ENCODE measurements at regions not wholly inside any gene's neighbourhood (a gene's known extent, or its start where the extent isn't known, plus 50 kb on each side); places are given as distances from the start of the nearest gene placed in this dataset.

DNA sequence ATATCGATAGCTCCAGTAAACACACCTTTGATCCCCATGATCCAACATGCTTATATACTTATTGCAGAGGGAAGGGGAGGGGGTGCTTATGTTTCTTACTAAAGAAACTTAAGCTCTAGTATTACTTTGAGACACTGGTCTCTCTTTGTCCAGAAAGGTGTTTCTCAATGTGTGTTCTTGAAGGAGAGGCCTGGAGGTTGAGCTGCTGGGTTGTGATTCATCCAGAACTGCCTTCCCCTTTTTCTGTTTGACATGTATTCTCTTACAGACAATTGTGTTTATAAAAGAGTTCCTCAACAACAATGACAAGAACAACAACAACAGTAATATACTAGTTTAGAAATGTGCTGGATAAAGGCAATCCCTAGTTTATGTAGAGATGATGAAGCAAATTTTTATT, 516.0 kb upstream of the FAM98A start:
- TF ChIP-seq, protein P1, sequence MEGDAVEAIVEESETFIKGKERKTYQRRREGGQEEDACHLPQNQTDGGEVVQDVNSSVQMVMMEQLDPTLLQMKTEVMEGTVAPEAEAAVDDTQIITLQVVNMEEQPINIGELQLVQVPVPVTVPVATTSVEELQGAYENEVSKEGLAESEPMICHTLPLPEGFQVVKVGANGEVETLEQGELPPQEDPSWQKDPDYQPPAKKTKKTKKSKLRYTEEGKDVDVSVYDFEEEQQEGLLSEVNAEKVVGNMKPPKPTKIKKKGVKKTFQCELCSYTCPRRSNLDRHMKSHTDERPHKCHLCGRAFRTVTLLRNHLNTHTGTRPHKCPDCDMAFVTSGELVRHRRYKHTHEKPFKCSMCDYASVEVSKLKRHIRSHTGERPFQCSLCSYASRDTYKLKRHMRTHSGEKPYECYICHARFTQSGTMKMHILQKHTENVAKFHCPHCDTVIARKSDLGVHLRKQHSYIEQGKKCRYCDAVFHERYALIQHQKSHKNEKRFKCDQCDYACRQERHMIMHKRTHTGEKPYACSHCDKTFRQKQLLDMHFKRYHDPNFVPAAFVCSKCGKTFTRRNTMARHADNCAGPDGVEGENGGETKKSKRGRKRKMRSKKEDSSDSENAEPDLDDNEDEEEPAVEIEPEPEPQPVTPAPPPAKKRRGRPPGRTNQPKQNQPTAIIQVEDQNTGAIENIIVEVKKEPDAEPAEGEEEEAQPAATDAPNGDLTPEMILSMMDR (IDR thresholded peaks at IDR 0.05) = no peak
- TF ChIP-seq POLR2A (IDR thresholded peaks at IDR 0.05) = no peak
- no peak for TF ChIP-seq POLR2AphosphoS5 (IDR thresholded peaks at IDR 0.05)

Data from prostate gland (tissue), 2 donors.